Astrocyte of the cerebellum (primary cell): ENCODE measurements at regions not wholly inside any gene's neighbourhood (a gene's known extent, or its start where the extent isn't known, plus 50 kb on each side); places are given as distances from the start of the nearest gene placed in this dataset.

Source experiments
- DNase-seq: peaks from one replicate; pipeline ENCODE4 v3.0.0-alpha.2; 2011; ENCODE audit warnings: low read depth
- H3K4me3 ChIP-seq: 2 replicates; pipeline ENCODE4 v1.5.1; 2011; ENCODE audit warnings: mild to moderate bottlenecking, low read depth, low read length, moderate library complexity
- CTCF ChIP-seq: IDR thresholded peaks from 2 replicates; pipeline ENCODE4 v1.5.1; 2012; ENCODE audit warnings: low read length, low read depth, moderate library complexity, mild to moderate bottlenecking; ENCODE audit errors: missing control alignments
- in situ Hi-C: cut with HindIII; loops from 2 replicates; pipeline ENCODE4 v1.10.0; 2017; ENCODE audit warnings: low sequenced_read_pairs

DNA sequence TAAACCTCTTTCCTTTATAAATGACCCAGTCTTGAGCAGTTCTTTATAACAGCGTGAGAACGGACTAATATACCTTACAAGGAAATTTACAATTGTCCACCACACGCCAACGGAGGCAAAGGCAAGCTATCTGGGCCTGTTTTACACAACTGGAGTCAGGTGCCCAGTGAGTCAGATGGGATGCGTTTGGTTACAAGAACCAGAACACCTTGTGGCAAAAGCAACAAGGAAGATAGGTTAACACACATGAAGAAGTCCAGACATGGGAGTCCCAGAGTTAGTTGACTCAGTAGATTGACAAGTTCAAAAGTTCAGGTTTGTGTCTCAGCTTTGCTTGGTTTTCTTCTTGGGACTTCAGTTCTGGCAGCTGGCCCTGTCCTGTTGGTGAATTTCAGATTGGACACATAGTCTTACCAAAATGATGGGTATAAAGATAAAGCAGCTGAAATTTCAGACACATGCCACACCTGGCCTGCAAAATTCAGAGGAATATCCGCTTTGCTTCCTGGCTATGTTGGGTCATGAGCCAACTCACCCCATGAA, 97.9 kb downstream of the PXDC1 start:
- no peak overlapping the region for H3K4me3 ChIP-seq
- in situ Hi-C loops, result no loop called here
- no peak for DNase-seq
- no peak for TF ChIP-seq CTCF

GRCh38 chr6:3651698-3652229, 99.7 kb downstream of the PXDC1 start:
- no peak for DNase-seq
- TF ChIP-seq CTCF, result no peak
- no peak overlapping the region for H3K4me3 ChIP-seq
- in situ Hi-C loops, result no loop called here

DNA sequence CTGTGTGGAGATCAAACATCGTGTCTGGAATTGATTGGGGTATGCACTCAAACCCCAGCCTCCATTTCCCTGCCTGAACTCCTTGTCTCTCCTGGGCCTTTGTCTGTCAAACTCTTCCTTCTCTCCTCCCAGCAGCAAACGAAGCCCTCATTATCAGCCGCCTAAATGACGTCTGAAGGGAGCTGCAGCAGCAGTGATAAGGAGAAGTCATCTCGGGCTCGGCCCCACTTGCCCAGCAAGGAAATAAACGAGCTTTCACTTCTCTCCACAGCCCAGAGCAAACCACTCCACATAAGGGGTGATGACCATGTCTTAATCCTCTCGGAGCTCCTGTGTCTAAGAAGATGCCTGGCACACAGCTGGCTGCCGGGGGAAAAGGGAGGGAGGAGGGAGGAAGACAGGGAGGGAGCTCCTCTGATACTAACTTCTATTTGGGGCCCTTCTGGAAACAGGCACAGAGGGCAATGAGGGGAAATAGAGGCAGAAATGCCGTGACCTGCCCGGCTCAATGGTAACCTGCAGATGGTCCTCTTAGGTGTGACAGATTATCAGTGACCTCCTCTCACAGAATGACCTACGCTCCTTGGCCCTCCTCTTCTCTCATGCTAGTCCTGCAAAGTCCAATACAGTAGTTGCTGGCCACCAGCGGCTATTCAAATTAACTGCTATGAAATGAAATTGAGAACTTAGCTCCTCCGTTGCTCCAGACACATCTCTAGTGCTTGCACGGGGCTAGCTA, 100.4 kb downstream of the PXDC1 start:
- no peak for DNase-seq
- in situ Hi-C loops, result no loop called here
- H3K4me3 ChIP-seq, result no peak overlapping the region
- no peak for TF ChIP-seq CTCF

DNA sequence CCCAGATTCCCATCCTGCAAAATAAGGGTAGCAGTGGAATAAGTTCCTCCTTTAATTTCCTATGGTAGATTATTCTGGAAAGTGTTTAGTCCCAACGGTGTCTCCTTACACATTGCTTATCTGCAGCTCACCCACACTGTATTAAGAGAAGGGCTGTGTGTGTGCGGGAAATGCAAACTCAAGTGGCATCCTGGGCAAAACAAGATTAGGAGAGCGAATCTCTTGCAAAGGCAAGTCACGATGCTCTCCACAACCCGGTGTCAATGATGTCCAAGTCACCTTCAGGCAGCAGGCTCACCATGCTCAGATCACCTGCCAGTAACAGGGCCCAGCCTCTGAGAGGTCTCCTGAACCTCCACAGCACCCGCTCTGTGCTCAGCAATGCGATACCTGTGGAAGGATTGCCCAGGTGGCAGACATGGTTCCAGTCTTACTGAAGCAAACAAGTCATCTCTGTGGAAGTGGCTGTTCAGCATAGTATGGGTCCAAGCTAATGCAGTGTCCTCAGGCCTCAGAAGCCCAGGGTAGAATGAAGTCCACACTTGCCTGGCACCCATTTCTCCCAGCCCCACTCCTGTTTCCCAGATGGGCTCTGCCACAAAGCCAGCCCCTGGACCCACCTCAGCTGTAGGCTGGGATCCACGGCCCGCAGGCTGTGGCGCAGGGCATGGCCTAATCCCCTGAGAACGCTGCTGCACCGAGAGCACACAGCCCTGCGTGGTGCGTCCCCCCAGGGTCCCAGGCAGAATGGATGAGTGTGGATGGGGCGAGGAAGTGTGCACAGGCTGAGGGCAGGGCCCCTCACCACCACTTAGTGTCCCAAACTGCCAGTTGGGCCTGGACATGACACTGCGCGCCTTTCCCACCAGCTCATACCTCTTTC, 101.2 kb downstream of the PXDC1 start:
- no peak for DNase-seq
- no peak for TF ChIP-seq CTCF
- H3K4me3 ChIP-seq, result no peak overlapping the region
- in situ Hi-C loops, result no loop called here

GRCh38 chr6:3648724-3649123, 102.8 kb downstream of the PXDC1 start:
- in situ Hi-C loops, result no loop called here
- H3K4me3 ChIP-seq, result no peak overlapping the region
- DNase-seq, result no peak
- no peak for TF ChIP-seq CTCF

DNA sequence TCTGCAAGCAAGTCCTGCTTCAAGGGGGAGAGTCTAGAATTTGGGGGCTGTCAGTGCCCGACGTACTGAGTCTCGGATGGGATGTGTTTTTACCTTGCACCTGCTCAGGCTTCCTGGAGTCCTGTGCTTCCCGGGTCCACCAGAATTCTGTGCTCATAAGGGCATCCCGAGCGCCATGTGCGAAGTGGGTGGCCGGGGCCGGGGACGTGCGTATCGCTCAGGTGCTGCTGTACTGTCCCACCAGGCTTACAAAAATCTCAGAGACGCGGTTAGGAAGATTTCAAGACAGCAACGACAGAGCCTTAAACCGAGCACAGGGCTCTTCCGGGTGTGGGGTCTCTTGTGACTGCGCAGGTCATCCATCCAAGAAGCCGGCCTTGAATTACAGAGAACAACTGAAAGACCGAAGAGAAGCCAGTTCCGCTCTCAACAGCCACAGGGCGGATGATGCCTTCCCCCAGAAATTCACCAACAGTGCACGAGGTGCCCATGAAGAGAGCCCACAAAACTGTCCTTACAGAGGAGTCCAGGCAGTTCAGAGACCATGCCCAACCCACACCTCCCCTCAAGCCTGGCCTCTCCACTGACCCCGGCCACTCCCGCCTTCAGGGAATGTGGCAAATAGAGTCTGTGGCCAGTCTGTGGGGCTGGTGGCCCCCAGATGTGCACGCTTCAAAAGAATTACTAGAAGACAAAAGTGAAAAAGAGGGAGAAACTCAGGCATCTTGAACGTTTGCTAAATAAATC, 104.7 kb downstream of the PXDC1 start:
- in situ Hi-C loops, result no loop called here
- H3K4me3 ChIP-seq, result no peak overlapping the region
- no peak for DNase-seq
- no peak for TF ChIP-seq CTCF
